Epidermal melanocyte (primary cell): ENCODE measurements at regions not wholly inside any gene's neighbourhood (a gene's known extent, or its start where the extent isn't known, plus 50 kb on each side); places are given as distances from the start of the nearest gene placed in this dataset.
A peak's percentile ranks its signal among the peaks of the same experiment; 100 is the strongest.

Source experiments
- DNase-seq: peaks from one replicate; pipeline ENCODE4 v3.0.0; 2011; ENCODE audit warnings: low spot score; ENCODE audit not compliant: insufficient read length

DNA sequence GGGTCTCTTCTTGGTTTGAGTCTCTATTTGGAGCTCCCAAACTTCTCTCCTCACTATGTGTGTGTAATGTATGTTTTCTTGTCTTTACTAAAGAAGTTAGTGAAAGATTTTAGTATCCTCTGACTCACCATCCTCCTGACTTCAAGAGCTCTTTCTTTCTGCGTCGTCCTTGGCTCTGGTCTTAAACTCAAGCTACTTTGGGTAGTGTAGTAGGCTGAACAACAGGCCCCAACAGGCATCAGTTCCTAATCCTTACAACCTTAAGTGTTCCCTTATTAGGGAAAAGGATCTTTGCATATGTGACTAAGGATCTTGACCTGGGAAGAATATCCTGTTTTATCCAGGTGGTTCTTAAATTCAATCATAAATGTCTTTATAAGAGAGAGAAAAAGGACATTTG lies 810.2 kb downstream of the MAFB start:
- no peak for DNase-seq

DNA sequence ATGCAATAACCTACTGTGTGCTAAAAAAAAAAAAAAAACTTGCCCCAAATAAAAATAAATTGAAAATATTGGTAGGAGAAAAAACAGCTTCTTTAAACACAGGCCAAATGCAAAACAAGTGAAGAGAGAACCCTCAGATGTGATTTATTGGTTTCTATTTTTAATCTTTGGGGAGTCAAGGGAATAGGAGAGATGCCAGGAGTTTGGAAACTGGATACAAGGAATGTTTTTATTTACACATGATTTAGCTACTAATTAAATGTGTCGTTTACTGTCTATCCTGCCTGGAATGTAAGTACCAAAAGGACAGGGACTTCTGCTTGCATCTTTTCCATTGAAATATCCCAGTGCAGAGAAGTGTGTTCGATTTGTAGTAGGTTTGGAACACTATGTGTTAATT lies 810.7 kb downstream of the MAFB start:
- no peak for DNase-seq

DNA sequence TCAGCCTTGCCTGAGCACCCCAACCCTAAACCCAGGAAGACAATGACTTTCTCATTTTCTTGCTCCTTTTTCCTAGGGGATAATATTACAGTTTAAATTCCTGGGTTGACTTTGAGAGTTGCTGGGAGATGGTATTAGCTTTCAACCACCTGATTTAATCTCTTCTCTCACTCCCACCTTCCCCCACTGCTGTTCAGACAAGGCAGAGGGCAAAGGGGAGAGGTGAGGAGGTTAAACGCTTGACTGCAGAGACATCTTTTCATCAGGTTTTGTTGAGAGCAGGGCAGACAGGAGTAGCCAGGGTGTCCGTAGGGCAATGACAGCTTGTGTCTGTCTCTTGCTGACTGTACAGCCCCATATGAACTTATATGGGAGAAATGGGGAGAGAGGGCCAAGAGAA lies 811.2 kb downstream of the MAFB start:
- DNase-seq: no peak

DNA sequence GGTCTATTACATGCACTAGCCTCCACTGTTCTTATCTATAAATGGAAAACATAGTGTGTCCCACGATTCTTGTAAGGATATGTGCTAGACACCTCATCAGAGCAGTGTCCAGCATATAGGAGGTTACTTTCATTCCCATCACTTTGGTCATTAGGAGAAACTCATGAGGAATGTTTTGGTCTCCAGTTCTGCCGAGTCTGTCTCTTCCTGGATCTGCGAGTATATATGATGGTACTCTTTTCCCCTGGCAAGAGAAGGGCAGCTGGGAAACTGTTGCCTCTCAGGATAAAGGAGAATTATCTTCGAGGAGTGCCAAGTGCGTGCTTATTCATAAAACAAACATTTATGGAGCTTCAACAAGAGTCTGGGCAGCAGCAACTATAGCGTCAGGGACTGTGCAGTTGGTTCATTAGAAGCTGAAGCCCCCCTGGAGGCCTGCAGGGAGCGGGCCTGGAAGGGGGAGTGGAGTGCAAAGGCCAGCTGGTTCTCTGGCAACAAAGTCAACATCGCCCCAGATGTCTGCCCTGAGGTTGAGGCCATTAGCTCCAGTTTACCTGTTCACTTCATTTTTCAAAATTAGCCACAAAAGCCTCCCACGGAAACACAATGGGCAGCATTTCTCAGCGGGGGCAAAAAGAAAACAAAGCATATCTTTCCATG lies 811.9 kb downstream of the MAFB start:
- no peak for DNase-seq

DNA sequence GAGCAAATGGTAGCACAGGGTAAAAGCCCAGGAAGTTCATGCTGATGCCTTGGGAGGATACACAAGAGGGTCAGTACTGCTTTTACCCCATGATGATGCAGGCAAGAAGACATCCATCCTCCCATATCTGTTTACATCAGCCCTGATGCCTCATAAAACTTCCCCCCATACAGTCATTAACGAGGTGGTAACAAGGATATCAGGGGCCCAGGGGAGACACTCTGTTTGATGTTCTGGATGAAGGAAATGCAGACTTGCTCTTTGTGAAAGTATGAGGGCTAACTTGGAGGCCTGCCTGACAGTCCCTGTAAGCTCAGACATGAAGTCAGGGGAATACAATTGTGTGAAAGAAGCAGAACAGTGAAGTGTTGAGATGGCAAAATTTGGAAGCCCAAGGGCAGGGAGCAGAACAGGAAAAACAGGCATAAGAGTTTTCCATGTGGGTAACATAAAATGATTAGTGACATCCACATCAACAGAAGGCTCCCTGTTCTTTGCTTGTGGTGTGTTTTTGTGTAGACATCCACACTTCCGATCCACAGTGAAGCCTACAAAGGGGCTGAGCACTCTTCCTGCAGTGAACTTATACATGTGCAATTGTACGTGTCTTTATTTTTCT lies 813.4 kb downstream of the MAFB start:
- no peak for DNase-seq

DNA sequence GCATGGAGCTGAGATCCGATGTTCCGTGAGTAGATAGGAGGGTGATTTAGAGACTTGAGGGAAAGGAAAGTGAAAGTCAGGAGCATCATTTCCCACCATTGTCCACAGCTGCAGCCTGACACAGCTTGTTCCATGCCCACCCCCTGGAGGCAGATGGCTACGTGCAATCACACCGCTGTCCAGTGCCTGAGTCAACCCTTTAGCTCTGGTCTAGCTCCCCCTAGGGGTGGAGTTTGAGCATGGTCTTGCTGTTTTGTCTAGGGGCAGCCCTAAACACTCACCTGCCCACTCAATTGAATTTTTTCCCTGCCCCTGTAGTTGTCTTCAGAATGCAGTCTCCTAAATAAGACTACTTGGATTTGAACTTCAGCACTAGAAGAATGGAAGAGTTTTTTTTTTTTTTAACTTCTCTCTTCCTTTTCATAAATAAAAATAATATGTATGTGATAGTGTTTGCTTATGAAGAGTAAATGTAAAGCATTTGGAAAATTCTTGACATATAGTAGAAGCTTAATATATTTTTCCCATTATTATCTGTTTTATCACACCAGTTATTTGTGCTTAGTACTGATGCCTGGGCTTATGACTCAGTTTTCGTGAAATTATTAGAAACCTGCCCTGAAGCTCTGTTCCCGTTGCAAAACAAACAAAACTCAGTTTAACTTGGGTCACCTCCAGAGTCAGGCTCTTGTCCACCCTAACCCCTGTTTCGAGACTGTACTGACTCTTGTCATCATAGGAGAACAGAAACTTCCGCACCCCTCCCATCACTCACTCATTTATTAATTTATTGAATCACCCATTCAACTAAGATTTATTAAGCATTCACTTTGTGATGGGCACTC lies 814.8 kb downstream of the MAFB start:
- no peak for DNase-seq

DNA sequence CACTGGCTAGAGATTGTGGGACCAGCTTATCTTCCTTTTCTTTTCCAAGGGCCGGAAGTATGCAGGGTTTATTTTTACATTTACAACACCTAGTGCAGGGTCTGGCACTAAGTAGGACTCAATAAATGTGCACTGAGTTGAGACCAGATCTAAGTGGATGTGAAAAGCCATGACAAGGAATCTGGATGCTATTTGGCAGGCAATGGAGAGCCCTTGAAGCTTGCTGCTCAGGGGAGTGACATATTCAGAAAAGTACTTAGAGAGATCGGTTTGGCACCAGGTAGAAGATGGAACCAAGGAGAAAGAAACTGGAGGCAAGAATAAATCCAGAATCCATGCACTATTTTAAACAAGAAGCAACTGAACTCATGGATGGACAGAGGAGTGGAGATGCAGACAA lies 815.8 kb downstream of the MAFB start:
- no peak for DNase-seq

DNA sequence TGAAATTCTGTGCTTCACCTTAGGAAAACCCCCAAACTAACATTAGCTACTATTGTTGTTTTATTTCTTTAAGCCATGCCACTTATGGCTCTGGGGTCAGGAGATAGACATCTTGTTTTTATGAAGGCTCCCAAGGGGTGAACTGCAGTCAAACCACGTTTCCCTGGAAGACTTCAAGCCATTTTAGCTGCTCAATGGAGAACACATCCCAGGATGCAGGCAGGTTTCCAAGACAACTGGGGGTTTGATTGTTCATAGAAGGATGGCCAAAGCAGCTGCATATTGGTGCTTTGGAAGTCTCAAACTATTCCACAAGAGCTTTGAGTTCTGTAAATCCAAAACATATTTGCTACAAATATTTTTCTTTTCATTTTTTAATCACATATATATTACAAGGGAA lies 818.0 kb downstream of the MAFB start:
- DNase-seq: no peak

DNA sequence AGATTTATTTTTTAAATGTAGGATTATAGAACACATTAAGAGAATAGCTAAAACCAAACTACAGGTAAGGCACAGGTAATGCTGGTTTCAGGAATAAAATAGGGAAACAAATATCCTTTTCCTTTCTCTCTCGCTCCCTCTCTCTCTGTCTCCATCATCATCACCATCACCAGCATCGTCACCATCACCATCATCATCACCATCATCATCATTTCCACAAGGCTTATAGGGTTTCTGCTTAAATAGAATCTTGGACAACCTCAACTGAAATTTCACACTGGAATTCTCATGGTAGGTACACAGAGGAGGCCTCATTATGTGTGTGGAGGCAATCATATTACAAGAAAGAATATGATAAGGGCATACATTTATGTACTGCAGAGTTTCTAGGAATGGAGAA lies 823.6 kb downstream of the MAFB start:
- no peak for DNase-seq

DNA sequence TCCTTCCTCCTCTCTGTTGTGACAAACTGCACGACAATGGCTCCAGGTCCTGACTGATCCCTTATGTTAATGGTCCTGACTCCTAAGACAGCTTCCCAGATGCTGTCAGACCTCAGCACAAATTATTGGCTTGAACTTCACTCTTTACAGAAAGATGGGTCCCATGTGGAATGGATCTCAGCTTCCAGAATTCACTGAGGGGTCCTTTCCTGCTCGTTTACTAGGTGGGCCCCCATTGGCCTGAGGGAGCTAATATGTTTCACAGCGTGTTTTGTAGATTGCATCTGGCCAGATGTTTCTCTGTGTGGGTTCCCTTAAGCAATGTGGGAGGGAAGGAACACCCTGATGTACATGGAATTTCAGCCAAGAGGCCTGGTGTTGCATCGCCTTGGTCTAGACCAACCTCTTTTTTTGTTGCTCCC lies 826.6 kb downstream of the MAFB start:
- no peak for DNase-seq

DNA sequence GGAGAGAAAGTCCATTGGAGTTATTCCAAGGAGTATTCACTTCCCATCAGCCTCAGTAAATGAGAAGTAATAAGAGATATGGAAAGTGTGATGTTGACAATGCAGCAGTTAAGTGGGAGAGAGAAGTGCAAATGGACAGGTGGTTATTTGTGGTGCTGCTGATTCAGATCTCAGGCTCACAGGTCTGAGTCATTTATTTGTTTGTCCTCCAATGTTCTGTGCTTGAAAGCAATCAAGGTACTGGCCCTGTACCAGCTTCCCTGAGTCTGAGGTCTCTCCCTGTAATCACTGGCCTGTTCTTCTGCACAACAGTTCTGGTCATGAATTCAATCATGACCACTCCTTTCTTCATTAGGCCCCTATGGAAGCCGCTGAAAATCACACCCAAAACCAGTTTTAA lies 827.7 kb downstream of the MAFB start:
- no peak for DNase-seq

DNA sequence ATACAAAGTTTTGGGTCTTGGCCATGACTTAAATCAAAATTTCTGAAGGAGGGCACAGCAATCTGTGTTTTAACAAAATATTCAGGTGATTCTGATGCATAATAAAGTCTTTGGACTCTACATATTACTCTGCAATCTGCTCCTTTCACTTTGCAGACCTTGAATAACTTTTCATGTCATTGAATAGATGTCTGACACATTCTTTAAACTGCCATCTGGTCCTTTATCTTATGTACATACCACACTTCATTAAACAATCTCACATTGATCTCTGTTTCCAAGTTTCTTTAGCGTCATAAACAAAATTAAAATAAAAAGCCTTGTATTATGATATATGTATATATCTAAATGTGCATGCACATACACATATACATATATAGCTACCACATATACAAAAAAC lies 831.2 kb downstream of the MAFB start:
- DNase-seq: no peak

DNA sequence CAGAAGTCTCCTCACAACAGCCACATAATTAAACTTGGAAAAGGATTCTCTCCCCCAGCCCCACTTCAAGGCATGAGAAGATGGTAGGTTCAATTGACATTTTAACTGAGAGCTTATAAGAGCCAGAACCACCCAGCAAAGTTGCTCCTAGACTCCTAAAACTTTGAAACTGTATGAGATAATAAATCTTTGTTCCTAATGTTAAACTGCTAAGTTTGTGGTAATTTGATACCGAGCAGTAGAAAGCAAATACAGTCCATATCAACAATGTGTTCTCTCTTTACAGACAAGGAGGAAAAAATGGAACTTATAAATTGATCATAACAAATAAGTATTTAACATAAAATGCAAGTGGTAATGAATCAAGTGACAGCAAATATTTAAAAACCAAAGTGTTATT lies 831.8 kb downstream of the MAFB start:
- DNase-seq: no peak

DNA sequence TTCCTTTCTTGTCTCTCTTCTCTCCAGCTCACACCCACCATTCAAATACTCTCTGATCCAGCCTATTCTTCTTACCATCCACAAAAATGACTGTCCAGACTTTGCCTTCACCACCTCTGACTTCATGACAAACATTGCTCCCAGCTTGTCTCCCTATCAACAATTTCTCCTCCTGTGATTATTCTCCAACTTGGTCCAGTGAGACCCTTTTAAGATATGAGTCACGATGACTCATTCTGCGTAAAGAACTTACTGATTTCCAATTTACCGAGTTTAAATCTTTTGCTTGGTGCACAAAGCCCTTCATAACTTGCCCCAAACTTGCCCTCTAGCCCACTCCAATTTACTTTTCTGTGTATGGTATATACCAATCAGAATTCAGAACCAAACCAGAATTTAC lies 833.2 kb downstream of the MAFB start:
- DNase-seq: no peak

DNA sequence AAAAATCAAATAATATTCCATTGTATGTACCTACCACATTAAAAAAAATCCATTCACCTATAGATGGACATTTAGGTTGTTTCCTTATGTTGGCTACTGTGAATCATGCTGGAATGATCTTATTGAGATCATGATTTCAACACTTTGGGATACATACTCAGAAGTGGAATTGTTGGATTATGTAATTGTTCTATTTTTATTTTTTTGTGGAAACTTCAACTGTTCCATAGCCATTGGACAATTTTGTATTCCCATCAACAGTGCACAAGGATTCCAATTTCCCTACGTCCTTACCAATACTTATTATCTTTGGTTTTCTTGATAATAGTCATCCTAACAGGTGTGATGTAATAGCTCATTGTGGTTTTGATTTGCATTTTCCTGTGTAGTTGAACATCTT lies 834.0 kb downstream of the MAFB start:
- no peak for DNase-seq

DNA sequence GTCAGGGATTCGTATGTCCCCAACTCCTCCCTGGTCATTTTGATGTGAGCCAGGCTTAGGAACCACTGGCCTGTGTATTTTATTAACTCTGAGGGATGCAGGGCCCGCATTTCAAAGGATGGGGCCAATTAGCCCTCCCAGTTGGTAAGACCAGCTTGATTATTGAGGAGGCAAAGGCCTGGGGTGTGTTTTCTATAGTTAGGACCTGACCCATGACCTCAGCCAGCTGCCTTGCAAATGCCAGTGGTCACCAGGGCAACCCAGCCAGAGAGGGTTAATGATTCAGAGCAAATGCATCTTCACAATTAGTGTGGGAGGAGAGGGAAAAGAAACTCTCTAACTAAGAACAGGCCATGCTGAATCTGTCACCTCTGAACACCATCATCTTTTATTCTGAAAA lies 835.4 kb downstream of the MAFB start:
- DNase-seq: no peak

DNA sequence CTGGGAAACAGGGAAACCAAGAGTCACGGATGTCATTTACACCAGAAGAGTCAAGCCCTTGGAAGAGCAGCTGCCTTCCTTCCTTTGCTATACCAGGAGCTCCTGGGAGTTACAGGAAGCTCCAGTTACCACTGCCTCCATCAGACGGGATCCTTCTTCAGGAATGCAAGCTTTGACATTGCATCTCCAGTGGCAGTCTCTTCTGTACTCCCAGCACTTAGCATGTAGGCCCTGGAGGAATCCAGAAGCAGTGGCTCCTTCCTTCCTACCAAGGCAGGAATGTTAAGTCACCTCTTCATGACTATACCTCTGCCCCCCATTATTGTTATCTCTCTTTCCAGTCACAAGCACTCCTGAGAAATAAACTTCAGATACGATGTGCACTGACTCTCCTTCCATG lies 836.0 kb downstream of the MAFB start:
- no peak for DNase-seq

DNA sequence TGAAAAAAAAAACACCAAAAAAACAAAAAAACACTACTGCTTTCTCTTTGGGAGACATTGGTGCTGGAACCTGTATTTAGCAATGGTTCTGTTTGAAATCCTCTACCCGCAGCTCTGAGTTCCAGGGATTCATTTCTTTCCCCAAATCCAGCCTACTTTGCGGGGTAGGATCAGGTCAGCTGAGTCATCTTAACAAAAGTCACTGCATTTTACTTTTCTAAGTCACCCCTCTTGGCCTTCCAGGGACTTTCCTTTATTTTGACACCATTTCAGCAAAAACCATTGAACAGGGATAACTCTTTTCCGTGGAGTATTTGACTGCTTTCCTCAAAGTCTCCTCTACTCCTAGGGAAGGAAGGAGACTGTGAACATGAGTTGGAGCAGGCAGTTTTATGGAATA lies 837.6 kb downstream of the MAFB start:
- no peak for DNase-seq

DNA sequence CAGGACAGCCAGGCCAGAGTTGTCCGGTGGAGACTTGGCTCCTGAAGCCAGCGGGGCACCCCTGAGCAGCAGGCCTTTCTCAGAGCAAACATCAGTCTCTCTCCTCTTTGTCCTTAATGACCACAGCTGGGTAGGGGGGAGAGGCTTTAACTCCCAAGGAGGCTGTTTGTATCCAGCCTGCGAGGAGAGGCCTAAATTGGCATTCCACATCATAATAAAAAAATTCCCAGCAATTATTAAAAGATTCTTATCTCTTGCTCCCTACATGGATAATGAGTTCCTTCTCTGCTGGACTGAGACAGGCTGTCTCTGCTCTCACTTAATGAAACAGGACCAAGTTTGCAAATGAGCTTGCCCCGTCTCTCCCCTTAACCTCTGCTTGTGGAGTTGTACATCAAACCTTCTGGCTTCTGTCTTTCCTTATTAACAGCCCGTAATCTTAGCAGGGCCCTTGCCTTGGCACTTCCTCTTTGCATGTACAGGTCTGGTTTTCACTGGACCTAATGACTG lies 838.2 kb downstream of the MAFB start:
- DNase-seq: no peak

DNA sequence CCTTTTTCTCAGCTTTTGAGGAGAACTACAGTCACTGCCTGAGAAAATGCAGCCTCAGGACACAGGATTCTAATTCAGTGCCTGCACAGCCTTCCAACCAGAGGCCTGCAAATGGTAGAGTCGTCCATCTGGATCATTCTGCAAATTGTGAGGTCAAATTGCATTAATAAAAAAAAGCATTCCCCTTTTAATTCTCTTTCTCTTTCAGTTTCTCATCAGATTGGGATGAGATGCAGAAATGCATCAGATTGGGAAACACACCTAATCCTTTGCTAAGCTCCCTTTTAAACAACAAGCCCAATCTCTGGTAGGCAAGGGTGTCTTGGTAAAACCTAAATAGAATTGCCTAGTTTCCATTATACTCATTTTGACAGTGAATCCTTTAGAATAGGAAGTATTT lies 838.8 kb downstream of the MAFB start:
- DNase-seq: no peak

DNA sequence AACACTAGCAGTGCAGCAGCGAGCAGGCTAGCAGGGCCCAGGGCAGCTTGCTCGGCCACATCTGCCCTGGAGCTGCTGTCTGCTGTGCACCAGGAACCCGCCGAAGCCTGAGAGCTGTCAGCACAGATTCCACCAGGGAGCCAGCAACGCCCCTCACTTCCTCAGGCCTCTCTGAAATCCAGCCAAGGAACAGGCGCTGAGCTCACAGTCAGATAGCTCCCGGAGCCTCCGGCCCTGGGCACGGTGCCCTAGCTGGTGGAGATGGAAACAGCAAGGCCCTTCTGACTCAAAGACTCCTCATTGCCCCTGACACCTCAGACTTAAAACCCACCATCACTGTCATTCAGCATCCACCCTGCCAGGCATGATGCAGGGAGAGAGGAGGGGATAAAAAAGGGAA lies 839.4 kb downstream of the MAFB start:
- peak; percentile 66 for DNase-seq

DNA sequence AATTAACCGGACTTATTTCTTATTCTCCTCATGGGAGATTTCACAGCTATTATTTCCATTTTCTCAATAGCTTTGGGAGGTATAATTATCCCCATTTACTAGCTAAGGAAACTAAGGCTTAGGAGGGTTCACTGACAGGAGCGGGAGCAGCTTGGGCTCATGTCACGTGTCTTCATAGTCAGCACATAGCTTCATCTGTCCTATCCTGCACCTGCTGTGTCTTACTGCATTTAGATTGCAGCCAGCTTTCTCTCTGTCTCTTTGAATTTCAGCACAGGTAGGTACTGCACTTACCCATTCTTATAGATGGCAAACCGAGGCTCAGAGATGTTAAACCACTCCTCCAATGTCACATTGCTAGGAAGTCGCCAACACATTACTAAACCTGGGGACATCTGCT lies 839.9 kb downstream of the MAFB start:
- no peak for DNase-seq
